SK-N-SH (cell line): ENCODE measurements at regions not wholly inside any gene's neighbourhood (a gene's known extent, or its start where the extent isn't known, plus 50 kb on each side); places are given as distances from the start of the nearest gene placed in this dataset.

Experiments used
- CTCF ChIA-PET: fragments of 300-600, 350-600 bp; formaldehyde crosslinking; extraction: SDS; loops from one replicate; lab custom pipeline; 2021; lab: Yijun Ruan, JAX
- POLR2A ChIA-PET: fragments of 350-600 bp; sonication (Branson Sonifier 250); formaldehyde crosslinking; extraction: SDS; loops from one replicate; lab custom pipeline; 2020; ENCODE audit warnings: antibody characterized with exemption, inconsistent platforms; lab: Yijun Ruan, JAX
- DNase-seq: peaks from one replicate; pipeline ENCODE4 v3.0.0; 2012
- H2AFZ ChIP-seq: fragments of 200-600 bp; sonication (generic); 2 replicates; pipeline ENCODE4 v1.8.1; 2016; ENCODE audit warnings: antibody characterized with exemption, mild to moderate bottlenecking, low read depth
- H3F3A ChIP-seq: fragments of 200-600 bp; sonication (generic); replicated peaks from 2 replicates; pipeline ENCODE3; 2016; ENCODE audit warnings: antibody characterized with exemption, mild to moderate bottlenecking; ENCODE audit not compliant: insufficient read depth
- H3K27ac ChIP-seq, 2 experiments: fragments of 200-500 bp in 1 of 2; fragments of 200-600 bp in 1 of 2; sonication (Bioruptor generic) in 1 of 2; sonication (generic), shearing (Covaris generic) in 1 of 2; 2 replicates each; pipeline versions ENCODE4 v1.5.1 to v1.6.1; 2014 to 2016; ENCODE audit warnings: low read depth in 2 of 2, inconsistent platforms in 1 of 2, low read length in 1 of 2, mild to moderate bottlenecking in 1 of 2, mixed read lengths in 1 of 2
- H3K27me3 ChIP-seq: fragments of 200-600 bp; sonication (generic), shearing (Covaris generic); 2 replicates; pipeline ENCODE4 v1.6.1; 2016; ENCODE audit warnings: mixed run types; ENCODE audit not compliant: insufficient read depth
- H3K36me3 ChIP-seq, 2 experiments: fragments of 200-500 bp in 1 of 2; fragments of 200-600 bp in 1 of 2; sonication (Bioruptor generic) in 1 of 2; sonication (generic) in 1 of 2; replicated peaks in 1 of 2; 2 replicates each; pipeline versions ENCODE3 to v1.5.1; 2014 to 2016; ENCODE audit warnings: low read length in 1 of 2, mild to moderate bottlenecking in 1 of 2; ENCODE audit not compliant: insufficient read depth in 2 of 2, control insufficient read depth in 1 of 2
- H3K4me1 ChIP-seq, 2 experiments: fragments of 200-500 bp in 1 of 2; fragments of 200-600 bp in 1 of 2; sonication (Bioruptor generic) in 1 of 2; sonication (generic), shearing (Covaris generic) in 1 of 2; 2 replicates each; pipeline versions ENCODE4 v1.5.1 to v1.6.1; 2014 to 2016; ENCODE audit warnings: low read depth in 1 of 2, low read length in 1 of 2, mixed run types in 1 of 2; ENCODE audit not compliant: insufficient read depth in 2 of 2, control insufficient read depth in 1 of 2
- H3K4me2 ChIP-seq: fragments of 200-600 bp; sonication (generic), shearing (Covaris generic); 2 replicates; pipeline ENCODE4 v1.6.1; 2017; ENCODE audit warnings: mixed run types
- H3K4me3 ChIP-seq, 2 experiments: fragments of 200-500 bp in 1 of 2; fragments of 200-600 bp in 1 of 2; sonication (Bioruptor generic) in 1 of 2; sonication (generic), shearing (Covaris generic) in 1 of 2; 2 replicates each; pipeline versions ENCODE4 v1.5.1 to v1.8.1; 2014 to 2016; ENCODE audit warnings: low read depth in 2 of 2, inconsistent platforms in 1 of 2, low read length in 1 of 2, mild to moderate bottlenecking in 1 of 2, mixed read lengths in 1 of 2, moderate library complexity in 1 of 2
- H3K79me2 ChIP-seq: fragments of 200-600 bp; sonication (generic); 2 replicates; pipeline ENCODE4 v1.8.1; 2017; ENCODE audit warnings: mild to moderate bottlenecking; ENCODE audit not compliant: insufficient read depth
- H3K9ac ChIP-seq: fragments of 200-600 bp; sonication (generic); 2 replicates; pipeline ENCODE4 v1.6.1; 2017; ENCODE audit warnings: mixed run types
- H3K9me2 ChIP-seq: fragments of 200-600 bp; sonication (generic); 2 replicates; pipeline ENCODE4 v1.6.1; 2017; ENCODE audit warnings: mixed run types
- H3K9me3 ChIP-seq: fragments of 200-600 bp; sonication (generic); 2 replicates; pipeline ENCODE4 v1.6.1; 2017; ENCODE audit warnings: mixed run types, mild to moderate bottlenecking, moderate library complexity
- H4K20me1 ChIP-seq: fragments of 200-600 bp; sonication (generic); 2 replicates; pipeline ENCODE4 v1.6.1; 2017; ENCODE audit warnings: mild to moderate bottlenecking, mixed run types; ENCODE audit not compliant: insufficient read depth
- CTCF ChIP-seq: fragments of 200-600 bp; sonication (generic); IDR thresholded peaks from 2 replicates; pipeline ENCODE4 v1.6.1; 2017; ENCODE audit warnings: antibody characterized with exemption, mild to moderate bottlenecking, moderate library complexity
- ELF1 ChIP-seq: IDR thresholded peaks from 2 replicates; pipeline ENCODE4 v1.4.0; 2012
- FOXJ3 ChIP-seq: sonication (generic); formaldehyde crosslinking; IDR thresholded peaks from 2 replicates; pipeline ENCODE4 v1.5.1; 2020; ENCODE audit warnings: mild to moderate bottlenecking, missing genetic modification reagents
- FOXM1 ChIP-seq: IDR thresholded peaks from 2 replicates; pipeline ENCODE4 v1.4.0; 2012; ENCODE audit warnings: low read depth, mild to moderate bottlenecking
- GATA2 ChIP-seq: sonication (generic); formaldehyde crosslinking; IDR thresholded peaks from 2 replicates; pipeline ENCODE4 v1.5.0; 2020; ENCODE audit warnings: mild to moderate bottlenecking, missing genetic modification reagents
- MAX ChIP-seq: IDR thresholded peaks from 2 replicates; pipeline ENCODE4 v1.4.0; 2012; ENCODE audit warnings: low read depth
- MEF2A ChIP-seq: IDR thresholded peaks from 2 replicates; pipeline ENCODE4 v1.4.0; 2012; ENCODE audit warnings: low read depth, borderline replicate concordance
- POLR2AphosphoS5 ChIP-seq: IDR thresholded peaks from 2 replicates; pipeline ENCODE4 v1.6.1; 2012; ENCODE audit warnings: low read depth, low read length
- RAD21 ChIP-seq: IDR thresholded peaks from 2 replicates; pipeline ENCODE4 v1.6.1; 2012; ENCODE audit warnings: mild to moderate bottlenecking, low read length
- RFX5 ChIP-seq: IDR thresholded peaks from 2 replicates; pipeline ENCODE4 v1.6.1; 2012; ENCODE audit warnings: mild to moderate bottlenecking, improper control_type of control experiment, low read length
- RXRA ChIP-seq: IDR thresholded peaks from 2 replicates; pipeline ENCODE4 v1.4.0; 2012; ENCODE audit warnings: low read depth, mild to moderate bottlenecking, borderline replicate concordance
- SMC3 ChIP-seq: IDR thresholded peaks from 2 replicates; pipeline ENCODE4 v1.6.1; 2012; ENCODE audit warnings: low read depth, low read length, improper control_type of control experiment
- USF2 ChIP-seq: fragments of 150-350 bp; IDR thresholded peaks from 2 replicates; pipeline ENCODE4 v1.6.1; 2017; ENCODE audit warnings: antibody characterized with exemption, low read length, low read depth, borderline replicate concordance
- ZBTB33 ChIP-seq: IDR thresholded peaks from 2 replicates; pipeline ENCODE4 v1.4.0; 2012; ENCODE audit warnings: low read depth, borderline replicate concordance
- WGBS: methylation state at CpG from one replicate; pipeline ENCODE4 v1.1.6; 2017; ENCODE audit warnings: low lambda C conversion rate; 5-methylcytosine and 5-hydroxymethylcytosine counted together
- TF ChIP-seq, protein P1 (sequence below): IDR thresholded peaks from 2 replicates; pipeline ENCODE4; 2012

DNA sequence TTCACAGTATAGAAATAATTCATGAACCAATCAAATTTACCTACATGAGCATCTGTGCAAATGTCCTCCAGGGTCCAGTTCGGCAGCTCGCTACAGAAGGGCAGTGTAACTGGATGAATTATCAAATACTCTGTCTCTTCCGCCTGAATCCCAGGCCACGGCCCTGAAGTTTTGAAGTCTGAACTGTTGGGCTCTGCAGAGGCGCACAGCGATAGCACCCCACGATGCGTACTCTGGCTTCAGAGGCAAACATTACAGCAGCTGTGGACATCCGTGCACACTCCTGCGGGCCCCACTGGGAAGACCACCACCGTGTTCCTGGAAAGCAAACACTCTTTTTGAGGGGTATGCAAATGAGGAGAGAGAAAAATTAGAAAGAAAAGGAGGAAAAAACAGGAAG lies 259.8 kb upstream of the TCERG1L start:
- H3F3A ChIP-seq: no peaks in the 10 kb centered on the region
- no peaks in the 10 kb centered on the region for H3K4me1 ChIP-seq
- H4K20me1 ChIP-seq: no peaks in the 10 kb centered on the region
- no peak for DNase-seq
- H3K27ac ChIP-seq: no peak overlapping the region
- H3K4me2 ChIP-seq: no peak overlapping the region
- H3K27me3 ChIP-seq: no peaks in the 10 kb centered on the region
- TF ChIP-seq MAX: no peak
- TF ChIP-seq RXRA: no peak
- no peak for TF ChIP-seq SMC3
- TF ChIP-seq USF2: no peak
- no peak for TF ChIP-seq RFX5
- TF ChIP-seq, protein P1, sequence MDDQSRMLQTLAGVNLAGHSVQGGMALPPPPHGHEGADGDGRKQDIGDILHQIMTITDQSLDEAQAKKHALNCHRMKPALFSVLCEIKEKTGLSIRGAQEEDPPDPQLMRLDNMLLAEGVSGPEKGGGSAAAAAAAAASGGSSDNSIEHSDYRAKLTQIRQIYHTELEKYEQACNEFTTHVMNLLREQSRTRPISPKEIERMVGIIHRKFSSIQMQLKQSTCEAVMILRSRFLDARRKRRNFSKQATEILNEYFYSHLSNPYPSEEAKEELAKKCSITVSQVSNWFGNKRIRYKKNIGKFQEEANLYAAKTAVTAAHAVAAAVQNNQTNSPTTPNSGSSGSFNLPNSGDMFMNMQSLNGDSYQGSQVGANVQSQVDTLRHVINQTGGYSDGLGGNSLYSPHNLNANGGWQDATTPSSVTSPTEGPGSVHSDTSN: no peak
- no peak for TF ChIP-seq ELF1
- no peak for TF ChIP-seq MEF2A
- no peak for TF ChIP-seq POLR2AphosphoS5
- TF ChIP-seq RAD21: no peak
- TF ChIP-seq FOXM1: no peak
- no peak for TF ChIP-seq GATA2
- TF ChIP-seq ZBTB33: no peak
- no peak for TF ChIP-seq FOXJ3 (CRISPR knock-in tag)
- TF ChIP-seq CTCF: no peak
- H3K9ac ChIP-seq: no peak overlapping the region
- no peaks in the 10 kb centered on the region for H3K9me2 ChIP-seq
- ChIA-PET POLR2A (no interaction called here), CTCF (no interaction called here)
- no peaks in the 10 kb centered on the region for H3K9me3 ChIP-seq
- no peak overlapping the region for H2AFZ ChIP-seq
- no peaks in the 10 kb centered on the region for H3K36me3 ChIP-seq
- 67% methylated on average over 10 of the region's 11 CpGs for WGBS
- no peaks in the 10 kb centered on the region for H3K79me2 ChIP-seq
- H3K4me3 ChIP-seq: no peak overlapping the region
